ENCODE measurements at regions not wholly inside any gene's neighbourhood (a gene's known extent, or its start where the extent isn't known, plus 50 kb on each side); places are given as distances from the start of the nearest gene placed in this dataset.

- TF ChIP-seq CTCF (conservative IDR thresholded peaks at IDR 0.05; ENCODE audit: low read length) (no peak), EZH2phosphoT487 (IDR thresholded peaks at IDR 0.05; ENCODE audit: borderline replicate concordance, low read depth, low read length) (no peak)
These were observed 106.2 kb upstream of the LSM14A start for GRCh38 chr19:34066007-34066643.

Measured in OCI-LY7 (cell line).